Gastrocnemius medialis (tissue), 4 donors: ENCODE measurements at regions not wholly inside any gene's neighbourhood (a gene's known extent, or its start where the extent isn't known, plus 50 kb on each side); places are given as distances from the start of the nearest gene placed in this dataset.

Experiments
- ATAC-seq, 2 donors: fragments of 150-250 bp; one replicate each; pipeline ENCODE4 v1.9.1; 2016
- DNase-seq, 2 donors: peaks; one replicate each; pipeline ENCODE4 v3.0.0-alpha.2; 2019
- H3K27ac ChIP-seq, 4 donors: fragments of 200-600 bp; sonication (generic); 1 replicate in 1 of 4; 2 replicates in 3 of 4; pipeline ENCODE4 v1.5.1; 2016 to 2018; ENCODE audit warnings: mild to moderate bottlenecking in 2 of 4, moderate library complexity in 1 of 4
- H3K27me3 ChIP-seq, 3 donors: fragments of 200-600 bp; sonication (generic) in 2 of 3; 1 replicate in 1 of 3; 2 replicates in 2 of 3; pipeline versions ENCODE4 v1.5.1 to v1.6.0; 2016 to 2019; ENCODE audit warnings: mild to moderate bottlenecking in 1 of 3, moderate library complexity in 1 of 3
- H3K36me3 ChIP-seq, 2 donors: fragments of 200-600 bp; sonication (generic) in 1 of 2; one replicate each; pipeline ENCODE4 v1.5.1; 2017 to 2018
- H3K4me1 ChIP-seq, 2 donors: fragments of 200-600 bp; sonication (generic) in 1 of 2; one replicate each; pipeline ENCODE4 v1.5.1; 2016 to 2017; ENCODE audit warnings: mild to moderate bottlenecking in 2 of 2
- H3K4me3 ChIP-seq, 4 donors: fragments of 200-600 bp; sonication (generic) in 3 of 4; 1 replicate in 1 of 4; 2 replicates in 3 of 4; pipeline ENCODE4 v1.5.1; 2016 to 2019; ENCODE audit warnings: mild to moderate bottlenecking in 2 of 4
- H3K9me3 ChIP-seq, 3 donors: fragments of 200-600 bp; sonication (generic) in 2 of 3; 1 replicate in 1 of 3; 2 replicates in 2 of 3; pipeline ENCODE4 v1.5.1; 2016 to 2019
- POLR2A ChIP-seq, 2 donors: fragments of 450-650 bp; IDR thresholded peaks; one replicate each; pipeline ENCODE4 v1.6.1; 2017; ENCODE audit warnings: antibody characterized with exemption in 2 of 2, mild to moderate bottlenecking in 2 of 2, moderate library complexity in 2 of 2
- in situ Hi-C, 4 donors: fragments of 200-750 bp; cut with MboI; loops; one replicate each; pipeline versions ENCODE4 v1.15.0 to v1.8.0; 2017; ENCODE audit warnings: low sequenced_read_pairs in 4 of 4
- intact Hi-C: fragments of 100-400 bp; cut with DNase I; formaldehyde crosslinking; loops from one replicate; pipeline ENCODE4 v1.15.1; 2023; ENCODE audit warnings: low total_unique reads
- TF ChIP-seq, protein P1 (sequence below), 5 experiments: fragments of 450-650 bp in 3 of 5; fragments of 200-600 bp in 2 of 5; sonication (generic) in 2 of 5; IDR thresholded peaks in 4 of 5; conservative IDR thresholded peaks in 1 of 5; 1 replicate in 4 of 5; 2 replicates in 1 of 5; pipeline ENCODE4 v1.5.1; 2016 to 2019; ENCODE audit warnings: antibody characterized with exemption in 5 of 5, mild to moderate bottlenecking in 3 of 5, moderate library complexity in 3 of 5

DNA sequence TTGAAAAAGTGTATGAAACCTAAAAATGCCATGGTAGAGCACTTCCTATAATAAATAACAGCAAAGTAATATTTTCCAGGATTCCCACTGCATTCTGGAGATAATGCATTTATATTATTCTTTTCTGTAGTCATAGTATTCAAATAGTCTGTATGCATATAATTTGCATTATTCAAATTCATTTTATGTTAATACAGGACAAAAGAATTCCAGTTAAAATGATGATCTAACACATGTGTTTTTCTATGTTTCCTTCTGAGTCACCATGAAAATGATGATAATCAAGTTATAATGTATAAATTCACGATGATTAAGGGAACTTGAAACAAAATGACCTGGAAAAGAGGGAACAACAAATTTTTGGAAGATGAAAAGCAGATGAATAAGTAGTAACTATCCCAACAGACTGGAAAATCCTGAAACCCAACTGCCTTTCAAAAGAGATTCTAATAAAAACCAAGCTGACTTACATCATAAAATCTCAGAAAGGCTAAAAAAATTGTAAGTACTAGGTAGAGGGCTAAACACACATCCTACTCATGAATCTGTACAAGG is 358.6 kb upstream of the PAPPA start:
- Histone ChIP-seq H3K4me3 (no peak overlapping the region), H3K27me3 (no peaks in the 10 kb centered on the region), H3K9me3 (no peaks in the 10 kb centered on the region), H3K4me1 (no peaks in the 10 kb centered on the region), H3K27ac (no peak overlapping the region), H3K36me3 (no peaks in the 10 kb centered on the region)
- intact Hi-C loops (no loop called here), in situ Hi-C loops (no loop called here)
- DNase-seq (no peak), ATAC-seq (no peak)
- TF ChIP-seq POLR2A (IDR thresholded peaks at IDR 0.05) = no peak
- TF ChIP-seq, protein P1, sequence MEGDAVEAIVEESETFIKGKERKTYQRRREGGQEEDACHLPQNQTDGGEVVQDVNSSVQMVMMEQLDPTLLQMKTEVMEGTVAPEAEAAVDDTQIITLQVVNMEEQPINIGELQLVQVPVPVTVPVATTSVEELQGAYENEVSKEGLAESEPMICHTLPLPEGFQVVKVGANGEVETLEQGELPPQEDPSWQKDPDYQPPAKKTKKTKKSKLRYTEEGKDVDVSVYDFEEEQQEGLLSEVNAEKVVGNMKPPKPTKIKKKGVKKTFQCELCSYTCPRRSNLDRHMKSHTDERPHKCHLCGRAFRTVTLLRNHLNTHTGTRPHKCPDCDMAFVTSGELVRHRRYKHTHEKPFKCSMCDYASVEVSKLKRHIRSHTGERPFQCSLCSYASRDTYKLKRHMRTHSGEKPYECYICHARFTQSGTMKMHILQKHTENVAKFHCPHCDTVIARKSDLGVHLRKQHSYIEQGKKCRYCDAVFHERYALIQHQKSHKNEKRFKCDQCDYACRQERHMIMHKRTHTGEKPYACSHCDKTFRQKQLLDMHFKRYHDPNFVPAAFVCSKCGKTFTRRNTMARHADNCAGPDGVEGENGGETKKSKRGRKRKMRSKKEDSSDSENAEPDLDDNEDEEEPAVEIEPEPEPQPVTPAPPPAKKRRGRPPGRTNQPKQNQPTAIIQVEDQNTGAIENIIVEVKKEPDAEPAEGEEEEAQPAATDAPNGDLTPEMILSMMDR (IDR thresholded peaks at IDR 0.05 in 4 of 5, conservative IDR thresholded peaks at IDR 0.05 in 1 of 5) = no peak

DNA sequence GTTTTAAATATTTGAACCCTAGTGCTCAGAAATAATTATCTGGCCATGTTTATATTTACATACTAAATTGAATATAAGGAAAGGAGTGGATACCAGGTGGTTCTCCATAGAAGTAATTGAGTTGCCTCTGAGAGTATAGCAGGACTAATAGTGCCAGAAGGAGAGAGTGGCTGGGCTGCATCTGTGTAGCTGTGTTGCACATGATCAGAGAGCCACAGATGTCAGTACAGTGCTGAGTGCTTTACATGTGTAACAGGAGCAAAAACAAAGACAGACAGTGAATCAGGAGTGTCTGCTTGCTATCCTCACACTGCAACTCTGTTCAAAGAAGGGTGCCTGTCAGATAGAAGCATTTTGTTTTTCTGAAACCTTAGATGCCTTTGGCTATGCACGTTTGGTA is 353.9 kb upstream of the PAPPA start:
- no peak for ATAC-seq
- intact Hi-C loops = no loop called here
- H3K4me1 ChIP-seq = no peaks in the 10 kb centered on the region
- no peak for DNase-seq
- no peaks in the 10 kb centered on the region for H3K9me3 ChIP-seq
- H3K36me3 ChIP-seq = no peaks in the 10 kb centered on the region
- no peak overlapping the region for H3K27ac ChIP-seq
- TF ChIP-seq POLR2A (IDR thresholded peaks at IDR 0.05) = no peak
- TF ChIP-seq, protein P1 (IDR thresholded peaks at IDR 0.05 in 4 of 5, conservative IDR thresholded peaks at IDR 0.05 in 1 of 5) = no peak
- H3K27me3 ChIP-seq = no peaks in the 10 kb centered on the region
- in situ Hi-C loops = no loop called here
- no peak overlapping the region for H3K4me3 ChIP-seq

DNA sequence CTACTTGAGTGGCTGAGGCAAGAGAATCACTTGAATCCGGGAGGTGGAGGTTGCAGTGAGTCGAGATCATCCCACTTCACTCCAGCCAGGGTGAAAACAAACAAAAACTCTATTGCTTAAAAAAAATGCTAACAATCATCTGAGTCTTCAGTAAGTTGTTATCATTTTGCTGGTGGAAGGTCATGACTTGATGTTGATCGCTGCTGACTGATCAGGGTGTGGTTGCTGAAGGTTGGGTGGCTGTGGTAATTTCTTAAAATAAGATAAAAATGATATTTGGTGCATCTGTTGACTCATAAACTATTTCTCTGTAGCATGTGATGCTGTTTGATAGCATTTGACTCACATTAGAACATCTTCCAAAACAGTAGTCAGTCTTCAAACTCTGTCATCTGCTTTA is 349.4 kb upstream of the PAPPA start:
- in situ Hi-C loops = no loop called here
- no peak overlapping the region for H3K27ac ChIP-seq
- H3K27me3 ChIP-seq = no peaks in the 10 kb centered on the region
- no peak overlapping the region for H3K4me3 ChIP-seq
- DNase-seq (no peak), ATAC-seq (no peak)
- TF ChIP-seq, protein P1 (IDR thresholded peaks at IDR 0.05 in 4 of 5, conservative IDR thresholded peaks at IDR 0.05 in 1 of 5) = no peak
- no peak for TF ChIP-seq POLR2A (IDR thresholded peaks at IDR 0.05)
- intact Hi-C loops = no loop called here
- no peaks in the 10 kb centered on the region for H3K9me3 ChIP-seq
- no peaks in the 10 kb centered on the region for H3K4me1 ChIP-seq
- H3K36me3 ChIP-seq = no peaks in the 10 kb centered on the region

DNA sequence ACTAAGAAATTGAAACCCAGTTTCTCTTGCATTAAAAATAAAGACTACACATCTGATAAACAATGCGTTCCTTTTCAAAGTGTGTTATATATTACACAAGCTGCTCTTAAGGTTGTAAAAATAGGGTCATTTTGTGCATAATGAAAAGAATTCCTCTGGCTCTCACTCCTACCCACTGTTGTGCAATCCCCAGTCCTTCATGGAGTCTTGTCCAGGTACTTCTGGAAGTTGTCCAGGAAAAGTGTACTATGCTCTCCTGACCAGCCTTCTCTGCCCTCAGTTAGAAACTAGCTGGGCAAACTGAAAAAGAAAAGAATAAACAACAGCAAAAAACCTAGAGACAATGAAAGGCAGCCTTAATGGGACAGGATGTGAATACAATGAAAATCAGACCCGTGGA is 345.5 kb upstream of the PAPPA start:
- Histone ChIP-seq H3K4me1 (no peaks in the 10 kb centered on the region), H3K4me3 (no peak overlapping the region), H3K36me3 (no peaks in the 10 kb centered on the region), H3K27me3 (no peaks in the 10 kb centered on the region), H3K9me3 (no peaks in the 10 kb centered on the region), H3K27ac (no peak overlapping the region)
- TF ChIP-seq, protein P1 (IDR thresholded peaks at IDR 0.05 in 4 of 5, conservative IDR thresholded peaks at IDR 0.05 in 1 of 5) = no peak
- TF ChIP-seq POLR2A (IDR thresholded peaks at IDR 0.05) = no peak
- ATAC-seq (no peak), DNase-seq (no peak)
- intact Hi-C loops = no loop called here
- in situ Hi-C loops = no loop called here

DNA sequence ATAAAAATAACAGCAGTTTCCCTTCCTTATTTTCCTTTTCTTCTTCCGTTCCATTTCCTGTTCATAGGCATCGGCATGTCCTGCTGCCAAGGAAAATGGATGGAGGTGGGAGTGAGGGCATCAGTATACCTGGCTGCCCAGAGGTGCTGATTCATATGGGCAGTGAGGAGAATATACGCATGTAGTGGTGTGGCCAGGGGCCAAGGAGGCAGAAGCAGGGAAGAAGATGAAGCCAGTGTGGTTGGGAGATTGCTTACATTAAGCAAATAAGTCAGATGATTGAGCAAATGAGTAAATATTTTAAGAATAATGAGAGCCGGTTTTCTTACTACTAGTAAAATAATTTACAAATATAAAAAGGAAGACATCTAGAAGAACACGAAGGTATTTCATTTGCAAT is 344.9 kb upstream of the PAPPA start:
- no peak for TF ChIP-seq POLR2A (IDR thresholded peaks at IDR 0.05)
- TF ChIP-seq, protein P1 (IDR thresholded peaks at IDR 0.05 in 4 of 5, conservative IDR thresholded peaks at IDR 0.05 in 1 of 5) = no peak
- Histone ChIP-seq H3K27ac (no peak overlapping the region), H3K4me3 (no peak overlapping the region), H3K27me3 (no peaks in the 10 kb centered on the region), H3K36me3 (no peaks in the 10 kb centered on the region), H3K4me1 (no peaks in the 10 kb centered on the region), H3K9me3 (no peaks in the 10 kb centered on the region)
- DNase-seq = no peak
- intact Hi-C loops (no loop called here), in situ Hi-C loops (no loop called here)
- ATAC-seq = no peak
